ENCODE measurements at regions not wholly inside any gene's neighbourhood (a gene's known extent, or its start where the extent isn't known, plus 50 kb on each side); places are given as distances from the start of the nearest gene placed in this dataset.

DNA sequence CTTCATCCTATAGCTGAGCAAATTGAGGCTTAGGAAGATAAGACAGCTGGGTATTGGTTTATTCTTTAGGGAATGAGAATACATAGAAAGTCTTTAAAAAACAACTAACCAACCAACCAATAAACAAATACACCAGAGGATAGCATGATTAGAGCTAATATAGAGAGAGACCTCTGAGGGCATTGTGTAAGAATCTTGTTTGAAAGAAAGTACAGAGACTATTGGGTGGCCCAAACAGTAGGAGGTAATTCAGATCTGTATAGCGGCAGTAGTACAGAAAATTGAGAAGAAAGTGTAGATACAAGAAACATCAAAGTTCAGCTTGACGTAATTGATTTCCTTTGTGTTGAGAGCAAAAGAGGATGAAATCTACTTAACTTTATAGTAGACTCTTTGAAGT is 1951.0 kb upstream of the ADGRL3 start (continued):
- TF ChIP-seq, protein P1, sequence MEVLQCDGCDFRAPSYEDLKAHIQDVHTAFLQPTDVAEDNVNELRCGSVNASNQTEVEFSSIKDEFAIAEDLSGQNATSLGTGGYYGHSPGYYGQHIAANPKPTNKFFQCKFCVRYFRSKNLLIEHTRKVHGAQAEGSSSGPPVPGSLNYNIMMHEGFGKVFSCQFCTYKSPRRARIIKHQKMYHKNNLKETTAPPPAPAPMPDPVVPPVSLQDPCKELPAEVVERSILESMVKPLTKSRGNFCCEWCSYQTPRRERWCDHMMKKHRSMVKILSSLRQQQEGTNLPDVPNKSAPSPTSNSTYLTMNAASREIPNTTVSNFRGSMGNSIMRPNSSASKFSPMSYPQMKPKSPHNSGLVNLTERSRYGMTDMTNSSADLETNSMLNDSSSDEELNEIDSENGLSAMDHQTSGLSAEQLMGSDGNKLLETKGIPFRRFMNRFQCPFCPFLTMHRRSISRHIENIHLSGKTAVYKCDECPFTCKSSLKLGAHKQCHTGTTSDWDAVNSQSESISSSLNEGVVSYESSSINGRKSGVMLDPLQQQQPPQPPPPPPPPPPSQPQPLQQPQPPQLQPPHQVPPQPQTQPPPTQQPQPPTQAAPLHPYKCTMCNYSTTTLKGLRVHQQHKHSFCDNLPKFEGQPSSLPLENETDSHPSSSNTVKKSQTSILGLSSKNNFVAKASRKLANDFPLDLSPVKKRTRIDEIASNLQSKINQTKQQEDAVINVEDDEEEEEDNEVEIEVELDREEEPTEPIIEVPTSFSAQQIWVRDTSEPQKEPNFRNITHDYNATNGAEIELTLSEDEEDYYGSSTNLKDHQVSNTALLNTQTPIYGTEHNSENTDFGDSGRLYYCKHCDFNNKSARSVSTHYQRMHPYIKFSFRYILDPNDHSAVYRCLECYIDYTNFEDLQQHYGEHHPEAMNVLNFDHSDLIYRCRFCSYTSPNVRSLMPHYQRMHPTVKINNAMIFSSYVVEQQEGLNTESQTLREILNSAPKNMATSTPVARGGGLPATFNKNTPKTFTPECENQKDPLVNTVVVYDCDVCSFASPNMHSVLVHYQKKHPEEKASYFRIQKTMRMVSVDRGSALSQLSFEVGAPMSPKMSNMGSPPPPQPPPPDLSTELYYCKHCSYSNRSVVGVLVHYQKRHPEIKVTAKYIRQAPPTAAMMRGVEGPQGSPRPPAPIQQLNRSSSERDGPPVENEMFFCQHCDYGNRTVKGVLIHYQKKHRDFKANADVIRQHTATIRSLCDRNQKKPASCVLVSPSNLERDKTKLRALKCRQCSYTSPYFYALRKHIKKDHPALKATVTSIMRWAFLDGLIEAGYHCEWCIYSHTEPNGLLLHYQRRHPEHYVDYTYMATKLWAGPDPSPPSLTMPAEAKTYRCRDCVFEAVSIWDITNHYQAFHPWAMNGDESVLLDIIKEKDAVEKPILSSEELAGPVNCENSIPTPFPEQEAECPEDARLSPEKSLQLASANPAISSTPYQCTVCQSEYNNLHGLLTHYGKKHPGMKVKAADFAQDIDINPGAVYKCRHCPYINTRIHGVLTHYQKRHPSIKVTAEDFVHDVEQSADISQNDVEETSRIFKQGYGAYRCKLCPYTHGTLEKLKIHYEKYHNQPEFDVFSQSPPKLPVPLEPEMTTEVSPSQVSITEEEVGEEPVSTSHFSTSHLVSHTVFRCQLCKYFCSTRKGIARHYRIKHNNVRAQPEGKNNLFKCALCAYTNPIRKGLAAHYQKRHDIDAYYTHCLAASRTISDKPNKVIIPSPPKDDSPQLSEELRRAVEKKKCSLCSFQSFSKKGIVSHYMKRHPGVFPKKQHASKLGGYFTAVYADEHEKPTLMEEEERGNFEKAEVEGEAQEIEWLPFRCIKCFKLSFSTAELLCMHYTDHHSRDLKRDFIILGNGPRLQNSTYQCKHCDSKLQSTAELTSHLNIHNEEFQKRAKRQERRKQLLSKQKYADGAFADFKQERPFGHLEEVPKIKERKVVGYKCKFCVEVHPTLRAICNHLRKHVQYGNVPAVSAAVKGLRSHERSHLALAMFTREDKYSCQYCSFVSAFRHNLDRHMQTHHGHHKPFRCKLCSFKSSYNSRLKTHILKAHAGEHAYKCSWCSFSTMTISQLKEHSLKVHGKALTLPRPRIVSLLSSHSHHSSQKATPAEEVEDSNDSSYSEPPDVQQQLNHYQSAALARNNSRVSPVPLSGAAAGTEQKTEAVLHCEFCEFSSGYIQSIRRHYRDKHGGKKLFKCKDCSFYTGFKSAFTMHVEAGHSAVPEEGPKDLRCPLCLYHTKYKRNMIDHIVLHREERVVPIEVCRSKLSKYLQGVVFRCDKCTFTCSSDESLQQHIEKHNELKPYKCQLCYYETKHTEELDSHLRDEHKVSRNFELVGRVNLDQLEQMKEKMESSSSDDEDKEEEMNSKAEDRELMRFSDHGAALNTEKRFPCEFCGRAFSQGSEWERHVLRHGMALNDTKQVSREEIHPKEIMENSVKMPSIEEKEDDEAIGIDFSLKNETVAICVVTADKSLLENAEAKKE (CRISPR knock-in tag; IDR thresholded peaks at IDR 0.05): no peak
- TF ChIP-seq, protein P2, sequence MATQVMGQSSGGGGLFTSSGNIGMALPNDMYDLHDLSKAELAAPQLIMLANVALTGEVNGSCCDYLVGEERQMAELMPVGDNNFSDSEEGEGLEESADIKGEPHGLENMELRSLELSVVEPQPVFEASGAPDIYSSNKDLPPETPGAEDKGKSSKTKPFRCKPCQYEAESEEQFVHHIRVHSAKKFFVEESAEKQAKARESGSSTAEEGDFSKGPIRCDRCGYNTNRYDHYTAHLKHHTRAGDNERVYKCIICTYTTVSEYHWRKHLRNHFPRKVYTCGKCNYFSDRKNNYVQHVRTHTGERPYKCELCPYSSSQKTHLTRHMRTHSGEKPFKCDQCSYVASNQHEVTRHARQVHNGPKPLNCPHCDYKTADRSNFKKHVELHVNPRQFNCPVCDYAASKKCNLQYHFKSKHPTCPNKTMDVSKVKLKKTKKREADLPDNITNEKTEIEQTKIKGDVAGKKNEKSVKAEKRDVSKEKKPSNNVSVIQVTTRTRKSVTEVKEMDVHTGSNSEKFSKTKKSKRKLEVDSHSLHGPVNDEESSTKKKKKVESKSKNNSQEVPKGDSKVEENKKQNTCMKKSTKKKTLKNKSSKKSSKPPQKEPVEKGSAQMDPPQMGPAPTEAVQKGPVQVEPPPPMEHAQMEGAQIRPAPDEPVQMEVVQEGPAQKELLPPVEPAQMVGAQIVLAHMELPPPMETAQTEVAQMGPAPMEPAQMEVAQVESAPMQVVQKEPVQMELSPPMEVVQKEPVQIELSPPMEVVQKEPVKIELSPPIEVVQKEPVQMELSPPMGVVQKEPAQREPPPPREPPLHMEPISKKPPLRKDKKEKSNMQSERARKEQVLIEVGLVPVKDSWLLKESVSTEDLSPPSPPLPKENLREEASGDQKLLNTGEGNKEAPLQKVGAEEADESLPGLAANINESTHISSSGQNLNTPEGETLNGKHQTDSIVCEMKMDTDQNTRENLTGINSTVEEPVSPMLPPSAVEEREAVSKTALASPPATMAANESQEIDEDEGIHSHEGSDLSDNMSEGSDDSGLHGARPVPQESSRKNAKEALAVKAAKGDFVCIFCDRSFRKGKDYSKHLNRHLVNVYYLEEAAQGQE (IDR thresholded peaks at IDR 0.05; ENCODE audit: unreplicated experiment): no peak
- TF ChIP-seq EZH2 (IDR thresholded peaks at IDR 0.05; ENCODE audit: low read depth, unreplicated experiment) (no peak), ZNF114 (CRISPR knock-in tag; IDR thresholded peaks at IDR 0.05) (no peak)

DNA sequence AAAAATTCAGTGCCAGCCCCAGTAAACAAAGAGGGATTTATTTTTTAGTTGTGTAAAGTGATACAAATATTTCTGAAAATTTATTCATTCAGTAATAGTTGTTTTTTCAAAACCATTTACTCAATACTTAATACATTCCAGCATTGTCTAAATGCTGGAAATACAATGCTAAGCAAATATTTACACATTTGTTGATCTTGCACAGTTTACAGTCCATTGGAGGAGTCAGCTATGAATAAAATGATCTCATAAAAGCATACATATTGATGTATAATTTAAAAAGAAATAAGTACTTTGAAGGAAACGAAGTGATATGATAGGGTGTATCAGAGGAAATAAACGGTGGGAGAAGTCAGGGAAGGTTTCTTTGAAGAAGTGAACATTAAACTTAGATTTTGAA is 1942.1 kb upstream of the ADGRL3 start:
- Histone ChIP-seq H2AFZ (no peak overlapping the region), H3K36me3 (ENCODE audit: insufficient read depth) (no peaks in the 10 kb centered on the region), H4K20me1 (replicated peaks; ENCODE audit: insufficient read depth) (no peaks in the 10 kb centered on the region), H3K4me3 (no peak overlapping the region), H3K9me2 (ENCODE audit: insufficient read depth) (0 out of 2 replicates have a peak, but pooled peaks cover 4% of the 10 kb centered on the region), H3K4me2 (no peak overlapping the region), H3K4me1 (ENCODE audit: insufficient read depth) (no peaks in the 10 kb centered on the region), H3K27me3 (ENCODE audit: insufficient read depth) (no peaks in the 10 kb centered on the region), H3F3A (replicated peaks; ENCODE audit: low read depth) (no peaks in the 10 kb centered on the region), H3K27ac (ENCODE audit: low read depth) (no peak overlapping the region), H3K79me2 (replicated peaks; ENCODE audit: insufficient read depth) (no peaks in the 10 kb centered on the region)
- no peaks in the 10 kb centered on the region for H3K4me1 Mint-ChIP-seq
- TF ChIP-seq, protein P3, sequence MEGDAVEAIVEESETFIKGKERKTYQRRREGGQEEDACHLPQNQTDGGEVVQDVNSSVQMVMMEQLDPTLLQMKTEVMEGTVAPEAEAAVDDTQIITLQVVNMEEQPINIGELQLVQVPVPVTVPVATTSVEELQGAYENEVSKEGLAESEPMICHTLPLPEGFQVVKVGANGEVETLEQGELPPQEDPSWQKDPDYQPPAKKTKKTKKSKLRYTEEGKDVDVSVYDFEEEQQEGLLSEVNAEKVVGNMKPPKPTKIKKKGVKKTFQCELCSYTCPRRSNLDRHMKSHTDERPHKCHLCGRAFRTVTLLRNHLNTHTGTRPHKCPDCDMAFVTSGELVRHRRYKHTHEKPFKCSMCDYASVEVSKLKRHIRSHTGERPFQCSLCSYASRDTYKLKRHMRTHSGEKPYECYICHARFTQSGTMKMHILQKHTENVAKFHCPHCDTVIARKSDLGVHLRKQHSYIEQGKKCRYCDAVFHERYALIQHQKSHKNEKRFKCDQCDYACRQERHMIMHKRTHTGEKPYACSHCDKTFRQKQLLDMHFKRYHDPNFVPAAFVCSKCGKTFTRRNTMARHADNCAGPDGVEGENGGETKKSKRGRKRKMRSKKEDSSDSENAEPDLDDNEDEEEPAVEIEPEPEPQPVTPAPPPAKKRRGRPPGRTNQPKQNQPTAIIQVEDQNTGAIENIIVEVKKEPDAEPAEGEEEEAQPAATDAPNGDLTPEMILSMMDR (conservative IDR thresholded peaks at IDR 0.05; ENCODE audit: low read depth in 2 of 2): no peak
- no peak for TF ChIP-seq ZNF331 (CRISPR knock-in tag; IDR thresholded peaks at IDR 0.05; ENCODE audit: low read depth)
- TF ChIP-seq POLR2AphosphoS5 (IDR thresholded peaks at IDR 0.05; ENCODE audit: low read depth): no peak
- TF ChIP-seq ZNF114 (CRISPR knock-in tag; IDR thresholded peaks at IDR 0.05): no peak
- ATAC-seq (no peak), DNase-seq (ENCODE audit: low spot score) (no peak)
- H3K36me3 Mint-ChIP-seq (ENCODE audit: low read depth): no peaks in the 10 kb centered on the region
- no peak overlapping the region for H3K27ac Mint-ChIP-seq
- no peaks in the 10 kb centered on the region for H3K27me3 Mint-ChIP-seq (ENCODE audit: insufficient read depth, low read depth, poor library complexity)
- no peak overlapping the region for H3K4me3 Mint-ChIP-seq
- no peaks in the 10 kb centered on the region for H3K9me3 Mint-ChIP-seq
